ENCODE measurements at regions not wholly inside any gene's neighbourhood (a gene's known extent, or its start where the extent isn't known, plus 50 kb on each side); places are given as distances from the start of the nearest gene placed in this dataset.

Small RNA genes in the stretch of these regions (small RNA-seq; reads per million reads assigned to genes)
- gene MIR8060 (0 reads per million in 4 donors), gene RNU6-1094P (0 reads per million in 4 donors)

All from upper lobe of left lung (tissue), 4 donors.